ENCODE measurements at regions not wholly inside any gene's neighbourhood (a gene's known extent, or its start where the extent isn't known, plus 50 kb on each side); places are given as distances from the start of the nearest gene placed in this dataset.

GRCh38 chr2:120629241-120629895 is 106.3 kb upstream of the GLI2 start:
- TF ChIP-seq MAFK (IDR thresholded peaks at IDR 0.05; ENCODE audit: low read depth, low read length) (no peak), CTCF (IDR thresholded peaks at IDR 0.05; ENCODE audit: control extremely low read depth in 1 of 3, insufficient read depth in 1 of 3, low read depth in 1 of 3, low read length in 3 of 3) (no peak), ZNF274 (IDR thresholded peaks at IDR 0.05; ENCODE audit: borderline replicate concordance, extremely low read depth, low read length) (no peak), BRCA1 (IDR thresholded peaks at IDR 0.05; ENCODE audit: low read depth, low read length) (no peak), SP1 (IDR thresholded peaks at IDR 0.05; ENCODE audit: low read depth, low read length) (no peak), RFX5 (IDR thresholded peaks at IDR 0.05; ENCODE audit: borderline replicate concordance, low read depth, low read length) (no peak), RXRA (IDR thresholded peaks at IDR 0.05; ENCODE audit: insufficient read depth, low read depth, low read length) (no peak), BACH1 (IDR thresholded peaks at IDR 0.05; ENCODE audit: low read length) (no peak), EP300 (IDR thresholded peaks at IDR 0.05; ENCODE audit: borderline replicate concordance in 1 of 2, low read depth in 2 of 2, low read length in 2 of 2) (no peak), GABPA (IDR thresholded peaks at IDR 0.05; ENCODE audit: borderline replicate concordance, insufficient read depth, low read length) (no peak), SP4 (IDR thresholded peaks at IDR 0.05; ENCODE audit: low read length) (no peak), PHF8 (conservative IDR thresholded peaks at IDR 0.05; ENCODE audit: low read depth, low read length) (no peak), USF2 (IDR thresholded peaks at IDR 0.05; ENCODE audit: low read length) (no peak)
